Naive thymus-derived CD8-positive, alpha-beta T cell (primary cell): ENCODE measurements at regions not wholly inside any gene's neighbourhood (a gene's known extent, or its start where the extent isn't known, plus 50 kb on each side); places are given as distances from the start of the nearest gene placed in this dataset.

Experiments
- ATAC-seq, 2 donors: fragments of 150-1000 bp; cut with Tn5 transposase in 1 of 2; sonication (Bioruptor Pico), chemical (Tn5 transposase) in 1 of 2; 1 replicate in 1 of 2; 2 replicates in 1 of 2; pipeline ENCODE4 v1.10.0; 2021; ENCODE audit warnings: mild to moderate bottlenecking in 2 of 2, moderate library complexity in 2 of 2
- POLR2A ChIA-PET: fragments of 350-600 bp; sonication (Branson Sonifier 250); formaldehyde crosslinking; loops from one replicate; lab custom pipeline; 2021; ENCODE audit warnings: antibody characterized with exemption; lab: Charles Lee
- DNase-seq, 10 donors: peaks; one replicate each; pipeline versions ENCODE4 v3.0.0 to v3.0.0-alpha.2; 2020 to 2022
- H3K27ac Mint-ChIP-seq, 10 donors: one replicate each; pipeline ENCODE4 v1.8.0; 2020 to 2022; ENCODE audit warnings: mild to moderate bottlenecking in 10 of 10, mixed read lengths in 10 of 10, moderate library complexity in 4 of 10, inconsistent platforms in 1 of 10
- H3K27me3 Mint-ChIP-seq, 5 donors: one replicate each; pipeline ENCODE4 v1.8.0; 2021 to 2022; ENCODE audit warnings: mixed read lengths in 5 of 5
- H3K36me3 Mint-ChIP-seq, 3 donors: one replicate each; pipeline ENCODE4 v1.8.0; 2020 to 2022; ENCODE audit warnings: mixed read lengths in 3 of 3, mild to moderate bottlenecking in 2 of 3, inconsistent platforms in 1 of 3
- H3K4me1 Mint-ChIP-seq, 4 donors: one replicate each; pipeline ENCODE4 v1.8.0; 2021 to 2022; ENCODE audit warnings: mixed read lengths in 4 of 4
- H3K4me3 Mint-ChIP-seq, 10 donors: one replicate each; pipeline ENCODE4 v1.8.0; 2020 to 2022; ENCODE audit warnings: mild to moderate bottlenecking in 10 of 10, mixed read lengths in 10 of 10, moderate library complexity in 6 of 10, inconsistent platforms in 1 of 10
- H3K9me3 Mint-ChIP-seq, 9 donors: one replicate each; pipeline ENCODE4 v1.8.0; 2020 to 2022; ENCODE audit warnings: mixed read lengths in 9 of 9, mild to moderate bottlenecking in 3 of 9, inconsistent platforms in 1 of 9, moderate library complexity in 1 of 9

DNA sequence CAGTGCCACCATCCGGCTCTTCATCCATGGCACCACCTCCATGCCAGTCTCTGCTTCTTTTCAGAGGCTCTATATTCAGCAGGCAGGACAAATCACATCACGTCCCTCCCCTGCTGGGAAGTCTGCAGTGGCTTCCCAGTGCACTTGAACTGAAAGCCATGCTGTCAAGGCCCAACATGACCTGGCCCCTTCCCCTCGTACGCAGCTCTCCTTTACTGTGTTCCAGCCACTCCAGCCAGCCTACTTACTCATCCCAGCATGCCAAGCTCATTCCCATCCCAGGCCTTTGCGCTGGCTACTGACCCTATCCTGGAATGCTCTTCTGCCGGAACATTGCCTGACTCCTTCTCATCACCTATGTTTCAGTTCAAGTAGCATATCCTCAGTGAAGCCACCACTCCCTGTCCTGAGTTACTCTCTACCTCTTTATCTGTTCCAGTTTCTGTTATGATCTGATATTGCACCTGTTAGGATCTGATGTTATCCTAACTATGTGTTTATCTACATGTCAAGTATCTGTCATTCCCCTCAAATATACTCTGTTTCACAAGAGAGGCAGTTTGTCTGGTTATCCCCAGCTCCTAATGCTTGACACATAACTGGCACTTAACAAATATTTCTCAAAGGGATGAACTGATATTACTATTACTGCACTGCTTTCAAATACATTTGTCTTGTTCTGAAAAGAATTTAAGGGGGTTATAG, 101.2 kb upstream of the F3 start:
- POLR2A ChIA-PET, result no interaction called here

DNA sequence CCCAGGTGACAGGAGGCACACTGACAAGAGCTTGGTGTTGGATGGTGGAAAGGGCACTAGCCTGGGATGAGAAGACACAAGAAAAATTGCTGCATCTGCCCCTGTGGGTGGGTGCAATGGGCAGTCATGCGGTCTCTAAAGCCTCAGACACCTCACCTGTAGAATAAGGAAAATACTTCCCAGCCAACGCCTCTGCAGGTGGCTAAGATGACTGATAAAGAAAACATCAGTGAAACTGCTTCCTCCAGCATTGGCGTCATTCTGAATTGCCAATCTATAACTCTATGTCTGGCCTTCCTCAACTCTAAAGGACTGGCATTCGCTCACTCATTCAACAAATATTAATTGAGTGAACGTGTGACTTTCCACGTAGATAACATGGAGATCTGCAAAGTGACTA, 100.4 kb upstream of the F3 start:
- Mint-ChIP-seq H3K4me1 (no peaks in the 10 kb centered on the region), H3K9me3 (peaks cover 0 to 4% (median 0%) of the 10 kb centered on the region in 9 donors), H3K27ac (no peak overlapping the region), H3K36me3 (no peaks in the 10 kb centered on the region), H3K4me3 (no peak overlapping the region), H3K27me3 (peaks cover 0 to 3% (median 0%) of the 10 kb centered on the region in 5 donors)
- ATAC-seq, result no peak
- POLR2A ChIA-PET, result no interaction called here
- no peak for DNase-seq

More for the DNA sequence above, 101.2 kb upstream of the F3 start:
- H3K4me3 Mint-ChIP-seq, result no peak overlapping the region
- H3K9me3 Mint-ChIP-seq, result peaks cover 0 to 4% (median 0%) of the 10 kb centered on the region in 9 donors
- ATAC-seq (no peak), DNase-seq (no peak)
- H3K27ac Mint-ChIP-seq, result no peak overlapping the region
- H3K4me1 Mint-ChIP-seq, result no peaks in the 10 kb centered on the region
- peaks cover 0 to 2% (median under 1%) of the 10 kb centered on the region in 5 donors for H3K27me3 Mint-ChIP-seq
- H3K36me3 Mint-ChIP-seq, result no peaks in the 10 kb centered on the region

- peaks cover 0 to 2% (median 0%) of the 10 kb centered on the region in 5 donors for H3K27me3 Mint-ChIP-seq
- POLR2A ChIA-PET, result no interaction called here
- peaks cover 0 to 4% (median 0%) of the 10 kb centered on the region in 9 donors for H3K9me3 Mint-ChIP-seq
- no peaks in the 10 kb centered on the region for H3K36me3 Mint-ChIP-seq
- no peaks in the 10 kb centered on the region for H3K4me1 Mint-ChIP-seq
- DNase-seq, result no peak
- H3K4me3 Mint-ChIP-seq, result no peak overlapping the region
- ATAC-seq, result no peak
- H3K27ac Mint-ChIP-seq, result no peak overlapping the region
Observed at GRCh38 chr1:94640125-94640524, 98.6 kb upstream of the F3 start.

- H3K36me3 Mint-ChIP-seq, result no peaks in the 10 kb centered on the region
- no peak overlapping the region for H3K27ac Mint-ChIP-seq
- POLR2A ChIA-PET, result no interaction called here
- ATAC-seq (no peak), DNase-seq (no peak)
- H3K9me3 Mint-ChIP-seq, result peaks cover 0 to 8% (median 0%) of the 10 kb centered on the region in 9 donors
- H3K4me1 Mint-ChIP-seq, result no peaks in the 10 kb centered on the region
- H3K4me3 Mint-ChIP-seq, result no peak overlapping the region
- H3K27me3 Mint-ChIP-seq, result peaks cover 4 to 10% (median 9%) of the 10 kb centered on the region in 5 donors
Observed at GRCh38 chr1:94637121-94637520, 95.6 kb upstream of the F3 start.

DNA sequence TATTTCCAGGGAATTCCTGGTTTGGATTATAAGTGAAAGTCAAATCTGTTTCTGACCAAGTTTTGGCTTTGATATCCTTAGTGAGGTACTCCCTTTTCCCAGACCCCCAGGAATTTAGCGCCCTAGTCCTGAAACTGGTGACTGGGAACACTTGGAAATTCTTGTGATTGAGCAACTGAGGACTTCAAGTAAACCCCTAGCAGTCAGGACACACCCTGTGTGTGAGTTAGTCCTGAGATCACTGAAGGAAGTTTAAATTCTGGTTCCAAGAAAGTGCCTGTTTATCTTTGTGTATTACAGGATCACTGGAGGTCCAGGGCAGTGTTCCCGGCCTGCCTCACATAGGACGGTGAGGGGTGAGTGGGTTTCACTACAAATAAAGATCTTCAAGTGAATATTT, 95.1 kb upstream of the F3 start:
- Mint-ChIP-seq H3K36me3 (no peaks in the 10 kb centered on the region), H3K4me3 (no peak overlapping the region), H3K4me1 (no peaks in the 10 kb centered on the region), H3K27me3 (peaks cover 4 to 10% (median 9%) of the 10 kb centered on the region in 5 donors), H3K9me3 (peaks cover 0 to 8% (median 0%) of the 10 kb centered on the region in 9 donors), H3K27ac (no peak overlapping the region)
- DNase-seq (no peak), ATAC-seq (no peak)
- POLR2A ChIA-PET, result no interaction called here

- H3K4me1 Mint-ChIP-seq, result no peaks in the 10 kb centered on the region
- DNase-seq (no peak), ATAC-seq (no peak)
- peaks cover 0 to 8% (median 0%) of the 10 kb centered on the region in 9 donors for H3K9me3 Mint-ChIP-seq
- no peaks in the 10 kb centered on the region for H3K36me3 Mint-ChIP-seq
- POLR2A ChIA-PET, result no interaction called here
- H3K27ac Mint-ChIP-seq, result no peak overlapping the region
- no peak overlapping the region for H3K4me3 Mint-ChIP-seq
- peaks cover 4 to 10% (median 9%) of the 10 kb centered on the region in 5 donors for H3K27me3 Mint-ChIP-seq
Observed at GRCh38 chr1:94636100-94636499, 94.5 kb upstream of the F3 start.

- Mint-ChIP-seq H3K27me3 (peaks cover 4 to 13% (median 9%) of the 10 kb centered on the region in 5 donors), H3K4me1 (no peaks in the 10 kb centered on the region), H3K4me3 (no peak overlapping the region), H3K36me3 (no peaks in the 10 kb centered on the region), H3K9me3 (peaks cover 0 to 5% (median 0%) of the 10 kb centered on the region in 9 donors), H3K27ac (no peak overlapping the region)
- DNase-seq (no peak), ATAC-seq (no peak)
- POLR2A ChIA-PET, result no interaction called here
Observed at GRCh38 chr1:94634977-94635416, 93.4 kb upstream of the F3 start.

DNA sequence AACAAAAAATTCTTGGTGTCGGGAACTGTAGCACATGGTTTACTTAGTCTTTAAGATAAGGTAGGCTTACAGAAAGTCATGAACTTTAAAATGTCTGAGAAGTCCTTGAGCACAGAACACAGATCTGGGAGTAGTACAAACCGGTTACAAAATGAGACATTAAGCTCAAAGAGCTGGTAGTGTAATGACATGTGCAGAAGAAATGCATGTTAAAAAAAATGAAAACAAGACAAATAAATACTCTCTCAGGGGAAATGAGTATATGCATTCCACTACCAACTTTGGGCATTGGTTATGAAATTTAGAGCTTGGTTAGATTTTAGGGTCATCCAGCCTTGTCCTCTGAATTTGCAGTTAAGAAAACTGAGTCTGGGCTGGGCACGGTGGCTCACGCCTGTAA, 91.5 kb upstream of the F3 start:
- H3K9me3 Mint-ChIP-seq, result peaks cover 0 to 3% (median 0%) of the 10 kb centered on the region in 9 donors
- H3K27me3 Mint-ChIP-seq, result peaks cover 4 to 13% (median 10%) of the 10 kb centered on the region in 5 donors
- POLR2A ChIA-PET, result no interaction called here
- no peak for ATAC-seq
- DNase-seq, result no peak
- no peak overlapping the region for H3K27ac Mint-ChIP-seq
- H3K36me3 Mint-ChIP-seq, result no peaks in the 10 kb centered on the region
- H3K4me1 Mint-ChIP-seq, result no peaks in the 10 kb centered on the region
- H3K4me3 Mint-ChIP-seq, result no peak overlapping the region

DNA sequence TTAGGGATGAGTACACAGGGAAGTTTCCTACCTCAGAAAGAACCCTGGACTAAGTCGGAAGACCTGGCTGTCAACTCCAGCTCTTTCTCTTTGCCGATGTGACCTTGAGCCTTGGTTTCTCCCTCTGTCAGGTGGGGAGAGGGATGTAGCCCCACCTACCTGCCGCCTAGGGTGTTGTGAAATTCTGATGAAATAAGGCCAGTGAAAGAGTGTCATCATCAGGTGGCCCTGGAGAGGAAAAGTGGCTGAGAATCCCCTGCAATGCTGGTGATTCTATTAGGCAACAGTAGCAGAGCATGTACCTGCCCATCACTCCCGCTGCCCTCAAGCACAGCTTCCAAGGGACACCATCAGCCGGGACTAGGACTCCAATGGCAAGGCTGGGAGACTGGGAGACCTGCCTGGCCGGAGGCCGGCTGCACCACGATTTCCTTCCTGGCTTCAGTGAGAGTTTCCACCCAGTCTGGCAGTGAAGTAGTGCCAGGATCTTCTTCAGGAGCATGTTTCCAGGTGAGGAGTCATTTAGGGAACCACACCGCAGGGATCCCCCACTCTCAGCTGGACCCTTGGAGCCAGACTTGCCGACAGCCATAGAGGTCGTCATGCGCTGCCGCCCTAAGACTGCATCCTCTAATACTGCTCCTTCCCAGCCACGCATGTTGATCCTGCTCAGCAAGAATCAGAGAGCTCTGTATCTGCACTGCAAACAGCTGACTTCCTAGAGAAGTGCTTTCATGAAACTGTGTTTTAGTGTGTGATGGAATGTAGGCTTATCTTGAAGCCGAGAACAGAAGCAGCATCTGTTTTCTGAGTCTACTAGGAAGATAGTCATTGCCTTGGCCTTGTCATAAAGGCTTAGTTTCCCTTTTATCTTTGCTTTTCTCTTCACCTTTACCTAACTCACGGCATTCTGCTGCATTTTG, 88.0 kb upstream of the F3 start:
- Mint-ChIP-seq H3K4me1 (no peaks in the 10 kb centered on the region), H3K36me3 (no peaks in the 10 kb centered on the region), H3K27ac (no peak overlapping the region), H3K9me3 (peaks cover 0 to 3% (median 0%) of the 10 kb centered on the region in 9 donors), H3K27me3 (peaks cover 4 to 11% (median 8%) of the 10 kb centered on the region in 5 donors), H3K4me3 (no peak overlapping the region)
- ATAC-seq (no peak), DNase-seq (no peak)
- POLR2A ChIA-PET, result no interaction called here

- Mint-ChIP-seq H3K4me1 (no peaks in the 10 kb centered on the region), H3K36me3 (no peaks in the 10 kb centered on the region), H3K27me3 (peaks cover 0 to 9% (median 4%) of the 10 kb centered on the region in 5 donors), H3K4me3 (no peak overlapping the region), H3K27ac (no peak overlapping the region), H3K9me3 (peaks cover 0 to 3% (median 0%) of the 10 kb centered on the region in 9 donors)
- DNase-seq, result no peak
- no peak for ATAC-seq
- POLR2A ChIA-PET, result no interaction called here
Observed at GRCh38 chr1:94628499-94628843, 86.9 kb upstream of the F3 start.

DNA sequence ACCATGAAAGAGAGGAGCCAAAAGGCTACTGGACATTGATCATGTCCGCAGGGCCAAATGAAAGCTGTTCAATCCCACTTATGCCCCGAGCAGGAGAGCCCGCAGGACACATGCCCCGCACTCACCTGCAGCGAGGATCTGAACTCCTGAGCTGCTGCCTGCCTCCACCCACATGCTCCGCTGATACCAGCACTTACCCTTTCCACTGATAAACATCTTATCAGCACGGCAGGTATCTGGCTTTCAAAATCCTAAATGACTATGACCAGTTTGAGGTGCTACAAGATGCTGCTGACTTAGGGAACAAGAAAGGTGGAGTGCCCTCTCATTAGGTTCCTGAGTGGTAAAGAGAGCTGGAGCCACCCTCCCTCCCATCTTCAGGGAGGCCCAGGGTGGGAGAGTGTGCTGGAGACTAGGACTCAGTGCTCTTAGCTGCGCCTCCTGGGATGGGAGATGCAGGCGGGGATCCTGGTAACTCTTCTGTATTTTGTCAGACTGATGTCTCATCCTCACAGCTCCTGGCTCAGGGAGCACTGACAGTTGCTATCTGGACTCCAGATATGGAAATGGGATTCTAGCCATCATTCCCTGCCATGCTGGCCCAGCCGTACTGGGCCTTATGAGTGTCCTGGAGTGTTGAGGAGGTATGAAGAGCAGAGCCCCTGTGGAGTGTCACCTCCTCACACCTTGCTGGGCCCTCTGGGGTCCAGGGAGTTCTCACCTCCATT, 86.4 kb upstream of the F3 start:
- POLR2A ChIA-PET, result no interaction called here
- no peak overlapping the region for H3K4me3 Mint-ChIP-seq
- no peak overlapping the region for H3K27ac Mint-ChIP-seq
- no peaks in the 10 kb centered on the region for H3K36me3 Mint-ChIP-seq
- H3K4me1 Mint-ChIP-seq, result no peaks in the 10 kb centered on the region
- ATAC-seq (no peak), DNase-seq (no peak)
- H3K9me3 Mint-ChIP-seq, result peaks cover 0 to 2% (median 0%) of the 10 kb centered on the region in 9 donors
- H3K27me3 Mint-ChIP-seq, result peaks cover 0 to 5% (median 2%) of the 10 kb centered on the region in 5 donors

- no peak for DNase-seq
- H3K36me3 Mint-ChIP-seq, result no peaks in the 10 kb centered on the region
- POLR2A ChIA-PET, result no interaction called here
- H3K4me3 Mint-ChIP-seq, result no peak overlapping the region
- no peak for ATAC-seq
- peaks cover 0 to 9% (median 0%) of the 10 kb centered on the region in 5 donors for H3K27me3 Mint-ChIP-seq
- no peak overlapping the region for H3K27ac Mint-ChIP-seq
- no peaks in the 10 kb centered on the region for H3K4me1 Mint-ChIP-seq
- H3K9me3 Mint-ChIP-seq, result peaks cover 0 to 4% (median under 1%) of the 10 kb centered on the region in 9 donors
Observed at GRCh38 chr1:94624203-94624602, 82.6 kb upstream of the F3 start.
